HUES64 (cell line): ENCODE measurements at regions not wholly inside any gene's neighbourhood (a gene's known extent, or its start where the extent isn't known, plus 50 kb on each side); places are given as distances from the start of the nearest gene placed in this dataset.
"Not testable (repeated sequence)": the region's sequence is repeated elsewhere in the genome, so short reads cannot be mapped to it uniquely, and the experiment has no call there.

Experiments used
- H3K27ac ChIP-seq: 2 replicates; pipeline ENCODE4 v1.7.0; 2013; ENCODE audit warnings: low read depth, low read length, inconsistent platforms
- H3K27me3 ChIP-seq: 2 replicates; pipeline ENCODE4 v1.6.1; 2013; ENCODE audit warnings: mild to moderate bottlenecking, low read length; ENCODE audit not compliant: insufficient read depth
- H3K36me3 ChIP-seq: 2 replicates; pipeline ENCODE4 v1.6.1; 2013; ENCODE audit warnings: mild to moderate bottlenecking, low read length; ENCODE audit not compliant: insufficient read depth
- H3K4me1 ChIP-seq: 2 replicates; pipeline ENCODE4 v1.6.1; 2013; ENCODE audit warnings: mild to moderate bottlenecking, low read length, moderate library complexity; ENCODE audit not compliant: insufficient read depth
- H3K4me3 ChIP-seq: 2 replicates; pipeline ENCODE4 v1.5.1; 2013; ENCODE audit warnings: mild to moderate bottlenecking, low read length, moderate library complexity
- H3K9ac ChIP-seq: 2 replicates; pipeline ENCODE4 v1.6.1; 2013; ENCODE audit warnings: mild to moderate bottlenecking, low read depth, low read length
- H3K9me3 ChIP-seq: 2 replicates; pipeline ENCODE4 v1.6.1; 2013; ENCODE audit warnings: low read depth, low read length; ENCODE audit not compliant: insufficient read depth
- whole genome bisulfite sequencing: fragments of 150-250, 120-280 bp; methylation state at CpG from one replicate; pipeline ENCODE4 v1.1.7; 2013; ENCODE audit warnings: missing lambda C conversion rate; 5-methylcytosine and 5-hydroxymethylcytosine counted together

GRCh38 chr7:49596701-49597491 lies 176.5 kb upstream of the VWC2 start:
- 94% methylated on average over 3 of the region's 4 CpGs for WGBS
- Histone ChIP-seq H3K9me3 (no peaks in the 10 kb centered on the region), H3K27ac (no peak overlapping the region), H3K4me1 (no peaks in the 10 kb centered on the region), H3K9ac (no peak overlapping the region), H3K4me3 (no peak overlapping the region), H3K36me3 (no peaks in the 10 kb centered on the region), H3K27me3 (no peaks in the 10 kb centered on the region)

- Histone ChIP-seq H3K9me3 (no peaks in the 10 kb centered on the region), H3K9ac (no peak overlapping the region), H3K36me3 (no peaks in the 10 kb centered on the region), H3K4me3 (no peak overlapping the region), H3K27me3 (no peaks in the 10 kb centered on the region), H3K4me1 (no peaks in the 10 kb centered on the region), H3K27ac (no peak overlapping the region)
- 73% methylated on average over 3 of the region's 3 CpGs for WGBS
Observed at GRCh38 chr7:49597805-49598204, 175.6 kb upstream of the VWC2 start.

GRCh38 chr7:49611951-49612350 lies 161.5 kb upstream of the VWC2 start:
- no peaks in the 10 kb centered on the region for H3K9me3 ChIP-seq
- 95% methylated on average over 5 of the region's 5 CpGs for WGBS
- H3K27me3 ChIP-seq, result no peaks in the 10 kb centered on the region
- no peak overlapping the region for H3K27ac ChIP-seq
- H3K9ac ChIP-seq, result no peak overlapping the region
- no peak overlapping the region for H3K4me3 ChIP-seq
- no peaks in the 10 kb centered on the region for H3K36me3 ChIP-seq
- H3K4me1 ChIP-seq, result peaks cover 3% of the 10 kb centered on the region; the same call in 1 of the 2 replicates

GRCh38 chr7:49613759-49614158 lies 159.7 kb upstream of the VWC2 start:
- Histone ChIP-seq H3K27me3 (no peaks in the 10 kb centered on the region), H3K36me3 (no peaks in the 10 kb centered on the region), H3K4me3 (no peak overlapping the region), H3K4me1 (peaks cover 3% of the 10 kb centered on the region; the same call in 1 of the 2 replicates), H3K9me3 (no peaks in the 10 kb centered on the region), H3K9ac (no peak overlapping the region), H3K27ac (no peak overlapping the region)
- 96% methylated on average over 1 of the region's 2 CpGs for WGBS

- H3K4me3 ChIP-seq, H3K4me1 ChIP-seq, H3K27me3 ChIP-seq, H3K27ac ChIP-seq, H3K9me3 ChIP-seq, H3K36me3 ChIP-seq, H3K9ac ChIP-seq: not testable (repeated sequence)
- 95% methylated on average over 6 of the region's 6 CpGs for WGBS
Observed at GRCh38 chr7:49614974-49615373, 158.5 kb upstream of the VWC2 start.

GRCh38 chr7:49618028-49618427 lies 155.4 kb upstream of the VWC2 start:
- Histone ChIP-seq H3K9ac (no peak overlapping the region), H3K27ac (no peak overlapping the region), H3K4me1 (peaks cover 3% of the 10 kb centered on the region; the same call in 1 of the 2 replicates), H3K27me3 (no peaks in the 10 kb centered on the region), H3K9me3 (no peaks in the 10 kb centered on the region), H3K36me3 (no peaks in the 10 kb centered on the region), H3K4me3 (no peak overlapping the region)
- 93% methylated on average over 1 of the region's 1 CpG for WGBS

GRCh38 chr7:49623943-49624342 lies 149.5 kb upstream of the VWC2 start:
- no peaks in the 10 kb centered on the region for H3K9me3 ChIP-seq
- no peak overlapping the region for H3K4me3 ChIP-seq
- no peak overlapping the region for H3K27ac ChIP-seq
- no peak overlapping the region for H3K9ac ChIP-seq
- H3K27me3 ChIP-seq, result no peaks in the 10 kb centered on the region
- 0 out of 2 replicates have a peak, but pooled peaks cover 3% of the 10 kb centered on the region for H3K4me1 ChIP-seq
- 94% methylated on average over 3 of the region's 3 CpGs for WGBS
- no peaks in the 10 kb centered on the region for H3K36me3 ChIP-seq

GRCh38 chr7:49624611-49625010 lies 148.8 kb upstream of the VWC2 start:
- no peak overlapping the region for H3K4me3 ChIP-seq
- 0 out of 2 replicates have a peak, but pooled peaks cover 3% of the 10 kb centered on the region for H3K4me1 ChIP-seq
- no peak overlapping the region for H3K27ac ChIP-seq
- no peak overlapping the region for H3K9ac ChIP-seq
- no peaks in the 10 kb centered on the region for H3K36me3 ChIP-seq
- no peaks in the 10 kb centered on the region for H3K9me3 ChIP-seq
- no peaks in the 10 kb centered on the region for H3K27me3 ChIP-seq

- 97% methylated on average over 7 of the region's 7 CpGs for WGBS
- Histone ChIP-seq H3K9me3 (no peaks in the 10 kb centered on the region), H3K9ac (no peak overlapping the region), H3K27ac (no peak overlapping the region), H3K27me3 (no peaks in the 10 kb centered on the region), H3K36me3 (no peaks in the 10 kb centered on the region), H3K4me3 (no peak overlapping the region), H3K4me1 (0 out of 2 replicates have a peak, but pooled peaks cover 3% of the 10 kb centered on the region)
Observed at GRCh38 chr7:49630513-49630912, 142.9 kb upstream of the VWC2 start.

- H3K9ac ChIP-seq, result no peak overlapping the region
- no peak overlapping the region for H3K4me3 ChIP-seq
- no peak overlapping the region for H3K27ac ChIP-seq
- 0 out of 2 replicates have a peak, but pooled peaks cover 1% of the 10 kb centered on the region for H3K4me1 ChIP-seq
- no peaks in the 10 kb centered on the region for H3K27me3 ChIP-seq
- H3K36me3 ChIP-seq, result no peaks in the 10 kb centered on the region
- no peaks in the 10 kb centered on the region for H3K9me3 ChIP-seq
Observed at GRCh38 chr7:49631071-49631815, 142.2 kb upstream of the VWC2 start.

- Histone ChIP-seq H3K27ac (no peak overlapping the region), H3K4me3 (no peak overlapping the region), H3K27me3 (no peaks in the 10 kb centered on the region), H3K36me3 (no peaks in the 10 kb centered on the region), H3K9ac (no peak overlapping the region), H3K4me1 (no peaks in the 10 kb centered on the region), H3K9me3 (no peaks in the 10 kb centered on the region)
- 95% methylated on average over 8 of the region's 8 CpGs for WGBS
Observed at GRCh38 chr7:49631960-49632359, 141.5 kb upstream of the VWC2 start.
